ENCODE measurements at regions not wholly inside any gene's neighbourhood (a gene's known extent, or its start where the extent isn't known, plus 50 kb on each side); places are given as distances from the start of the nearest gene placed in this dataset.

- no peak for DNase-seq
These were observed 183.9 kb downstream of the ARRDC4 start for GRCh38 chr15:98144388-98144787.

- no peak for DNase-seq
These were observed 185.7 kb downstream of the ARRDC4 start for GRCh38 chr15:98146031-98146820.

- no peak for DNase-seq
These were observed 186.9 kb downstream of the ARRDC4 start for GRCh38 chr15:98147415-98147814.

- no peak for DNase-seq
These were observed 189.6 kb downstream of the ARRDC4 start for GRCh38 chr15:98150084-98150483.

GRCh38 chr15:98150536-98150935, 190.0 kb downstream of the ARRDC4 start:
- DNase-seq: no peak

GRCh38 chr15:98151096-98151495, 190.6 kb downstream of the ARRDC4 start:
- DNase-seq: no peak

- no peak for DNase-seq
These were observed 191.7 kb downstream of the ARRDC4 start for GRCh38 chr15:98152156-98152555.

GRCh38 chr15:98154863-98155262, 194.4 kb downstream of the ARRDC4 start:
- DNase-seq: no peak

- DNase-seq: no peak
These were observed 194.9 kb downstream of the ARRDC4 start for GRCh38 chr15:98155356-98155755.

GRCh38 chr15:98160236-98160635, 199.7 kb downstream of the ARRDC4 start:
- DNase-seq: no peak

- no peak for DNase-seq
These were observed 203.0 kb downstream of the ARRDC4 start for GRCh38 chr15:98163319-98164045.

GRCh38 chr15:98164571-98164970, 204.1 kb downstream of the ARRDC4 start:
- DNase-seq: no peak

- no peak for DNase-seq
These were observed 204.5 kb downstream of the ARRDC4 start for GRCh38 chr15:98164986-98165385.

GRCh38 chr15:98167722-98168268, 207.3 kb downstream of the ARRDC4 start:
- DNase-seq: no peak

GRCh38 chr15:98169551-98169950, 209.0 kb downstream of the ARRDC4 start:
- DNase-seq: no peak

- DNase-seq: no peak
These were observed 213.8 kb downstream of the ARRDC4 start for GRCh38 chr15:98174286-98174685.

- no peak for DNase-seq
These were observed 214.3 kb downstream of the ARRDC4 start for GRCh38 chr15:98174841-98175240.

GRCh38 chr15:98177966-98178592, 217.6 kb downstream of the ARRDC4 start:
- DNase-seq: no peak

- DNase-seq: no peak
These were observed 218.4 kb downstream of the ARRDC4 start for GRCh38 chr15:98178861-98179260.

GRCh38 chr15:98187549-98187948, 227.0 kb downstream of the ARRDC4 start:
- DNase-seq: no peak

- DNase-seq: no peak
These were observed 230.4 kb downstream of the ARRDC4 start for GRCh38 chr15:98190914-98191313.

- no peak for DNase-seq
These were observed 235.3 kb downstream of the ARRDC4 start for GRCh38 chr15:98195796-98196195.

GRCh38 chr15:98196371-98196770, 235.9 kb downstream of the ARRDC4 start:
- no peak for DNase-seq

GRCh38 chr15:98202256-98202655, 241.8 kb downstream of the ARRDC4 start:
- DNase-seq: no peak
